ENCODE measurements at regions not wholly inside any gene's neighbourhood (a gene's known extent, or its start where the extent isn't known, plus 50 kb on each side); places are given as distances from the start of the nearest gene placed in this dataset.

GRCh38 chrX:45956191-45956870 is 588.9 kb downstream of the ZNF674 start:
- no peak for FAIRE-seq
- no TSS peak for BruUV-seq (replicated peaks)
- H3K27ac ChIP-seq (ENCODE audit: extremely low read depth, low read depth, low read length), result no peak overlapping the region
- no peaks in the 10 kb centered on the region for H3K4me1 ChIP-seq (replicated peaks in 1 of 2; ENCODE audit: control insufficient read depth in 2 of 2, insufficient read depth in 2 of 2, low read length in 2 of 2)
- TF ChIP-seq MAFK (IDR thresholded peaks at IDR 0.05; ENCODE audit: low read length), result peak; percentile 31; the same call in 1 of the 2 replicates
- no peak for TF ChIP-seq PHB (CRISPR knock-in tag; IDR thresholded peaks at IDR 0.05)
- TF ChIP-seq ZNF384 (IDR thresholded peaks at IDR 0.05; ENCODE audit: low read depth, low read length), result no peak
- TF ChIP-seq MAFF (IDR thresholded peaks at IDR 0.05; ENCODE audit: low read length), result peak; percentile 28; the same call in 1 of the 2 replicates
- 0 out of 2 replicates have a peak, but pooled peaks have one; percentile 16 for TF ChIP-seq C11orf30 (IDR thresholded peaks at IDR 0.05; ENCODE audit: low read depth)
- TF ChIP-seq ELF2 (CRISPR knock-in tag; IDR thresholded peaks at IDR 0.05), result no peak
- no peak for TF ChIP-seq PYGO2 (tag; IDR thresholded peaks at IDR 0.05)
- TF ChIP-seq USF2 (CRISPR knock-in tag; IDR thresholded peaks at IDR 0.05), result no peak
- TF ChIP-seq ZNF316 (IDR thresholded peaks at IDR 0.05), result peak; percentile 41; the same call in 1 of the 2 replicates
- no peaks in the 10 kb centered on the region for H3K9me3 ChIP-seq (replicated peaks; ENCODE audit: control insufficient read depth, insufficient read depth, low read depth, low read length)
- H3K79me2 ChIP-seq (ENCODE audit: control insufficient read depth, insufficient read depth, low read length), result no peaks in the 10 kb centered on the region
- ChIA-PET CTCF (ENCODE audit: low intra/inter-chr PET ratio) (no interaction called here), POLR2A (no interaction called here)
- intact Hi-C loops (cut with micrococcal nuclease) (no loop called here), in situ Hi-C loops (cut with MboI) (no loop called here)
- no peak for ATAC-seq
- H3K9me1 ChIP-seq (ENCODE audit: control insufficient read depth, insufficient read depth, low read length), result no peaks in the 10 kb centered on the region
- H2AFZ ChIP-seq (ENCODE audit: low read depth, low read length), result no peak overlapping the region
- H3K4me3 ChIP-seq, result no peak overlapping the region
- H3K9ac ChIP-seq (ENCODE audit: insufficient read depth in 1 of 2, low read depth in 2 of 2, low read length in 2 of 2), result no peak overlapping the region
- WGBS (ENCODE audit: insufficient coverage, low coverage, missing lambda C conversion rate), result 3% methylated on average over 4 of the region's 4 CpGs
- no peaks in the 10 kb centered on the region for H3K36me3 ChIP-seq (ENCODE audit: control insufficient read depth, insufficient read depth, low read length)
- H3K4me2 ChIP-seq (ENCODE audit: insufficient read depth, low read length), result no peak overlapping the region
- no peaks in the 10 kb centered on the region for H3K27me3 ChIP-seq (ENCODE audit: control insufficient read depth in 2 of 2, insufficient read depth in 2 of 2, low read length in 2 of 2)
- no peak for DNase-seq (ENCODE audit: extremely low read depth in 1 of 4, low spot score in 3 of 4)
- no peaks in the 10 kb centered on the region for H4K20me1 ChIP-seq (replicated peaks; ENCODE audit: control insufficient read depth, insufficient read depth, low read length)
